ENCODE measurements at regions not wholly inside any gene's neighbourhood (a gene's known extent, or its start where the extent isn't known, plus 50 kb on each side); places are given as distances from the start of the nearest gene placed in this dataset.

DNA sequence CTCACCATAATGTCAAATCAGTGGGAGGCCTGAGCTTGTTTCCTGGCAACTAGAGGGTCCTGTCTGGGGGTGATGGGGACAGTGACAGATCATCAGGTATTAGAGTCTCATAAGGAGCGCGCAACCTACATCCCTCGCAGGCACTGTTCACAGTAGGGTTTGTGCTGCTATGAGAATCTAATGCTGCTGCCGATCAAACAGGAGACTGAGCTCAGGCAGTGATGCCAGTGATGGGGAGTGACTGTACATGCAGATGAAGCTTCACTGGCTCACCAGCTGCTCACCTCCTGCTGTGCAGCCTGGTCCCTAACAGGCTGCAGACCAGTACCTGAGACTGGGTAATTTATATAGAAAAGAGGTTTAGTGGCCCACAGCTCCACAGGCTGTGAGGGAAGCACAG, 147.3 kb downstream of the TTLL2 start:
- Mint-ChIP-seq H3K4me3 (no peak overlapping the region), H3K4me1 (ENCODE audit: unreplicated experiment) (peaks cover 22% of the 10 kb centered on the region), H3K36me3 (no peaks in the 10 kb centered on the region), H3K9me3 (no peaks in the 10 kb centered on the region), H3K27ac (no peak overlapping the region), H3K27me3 (peaks cover 3% of the 10 kb centered on the region)
- TF ChIP-seq, protein P1, sequence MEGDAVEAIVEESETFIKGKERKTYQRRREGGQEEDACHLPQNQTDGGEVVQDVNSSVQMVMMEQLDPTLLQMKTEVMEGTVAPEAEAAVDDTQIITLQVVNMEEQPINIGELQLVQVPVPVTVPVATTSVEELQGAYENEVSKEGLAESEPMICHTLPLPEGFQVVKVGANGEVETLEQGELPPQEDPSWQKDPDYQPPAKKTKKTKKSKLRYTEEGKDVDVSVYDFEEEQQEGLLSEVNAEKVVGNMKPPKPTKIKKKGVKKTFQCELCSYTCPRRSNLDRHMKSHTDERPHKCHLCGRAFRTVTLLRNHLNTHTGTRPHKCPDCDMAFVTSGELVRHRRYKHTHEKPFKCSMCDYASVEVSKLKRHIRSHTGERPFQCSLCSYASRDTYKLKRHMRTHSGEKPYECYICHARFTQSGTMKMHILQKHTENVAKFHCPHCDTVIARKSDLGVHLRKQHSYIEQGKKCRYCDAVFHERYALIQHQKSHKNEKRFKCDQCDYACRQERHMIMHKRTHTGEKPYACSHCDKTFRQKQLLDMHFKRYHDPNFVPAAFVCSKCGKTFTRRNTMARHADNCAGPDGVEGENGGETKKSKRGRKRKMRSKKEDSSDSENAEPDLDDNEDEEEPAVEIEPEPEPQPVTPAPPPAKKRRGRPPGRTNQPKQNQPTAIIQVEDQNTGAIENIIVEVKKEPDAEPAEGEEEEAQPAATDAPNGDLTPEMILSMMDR (conservative IDR thresholded peaks at IDR 0.05) = no peak
- no peak for DNase-seq (ENCODE audit: extremely low spot score, unreplicated experiment)

DNA sequence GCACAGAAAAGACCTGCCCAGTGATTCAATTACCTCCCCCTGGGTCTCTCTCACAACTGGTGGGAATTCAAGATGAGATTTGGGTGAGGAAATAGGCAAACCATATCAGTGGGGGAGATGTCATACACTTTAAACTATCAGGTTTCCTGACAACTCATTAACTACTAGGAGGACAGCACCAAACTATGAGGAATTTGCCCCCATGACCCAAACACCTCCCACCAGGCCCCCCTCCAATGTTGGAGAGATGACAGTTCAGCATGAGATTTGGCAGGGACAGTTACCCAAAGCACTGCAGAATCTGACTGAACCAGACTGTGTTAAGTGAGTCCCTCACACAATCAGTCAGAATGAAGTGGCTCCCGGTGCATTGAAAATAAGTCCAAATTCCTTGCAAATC, 148.0 kb downstream of the TTLL2 start:
- peaks cover 22% of the 10 kb centered on the region for H3K4me1 Mint-ChIP-seq (ENCODE audit: unreplicated experiment)
- H3K27me3 Mint-ChIP-seq = peaks cover 3% of the 10 kb centered on the region
- no peak overlapping the region for H3K27ac Mint-ChIP-seq
- no peak for DNase-seq (ENCODE audit: extremely low spot score, unreplicated experiment)
- no peaks in the 10 kb centered on the region for H3K36me3 Mint-ChIP-seq
- H3K4me3 Mint-ChIP-seq = no peak overlapping the region
- no peaks in the 10 kb centered on the region for H3K9me3 Mint-ChIP-seq
- TF ChIP-seq, protein P1 (conservative IDR thresholded peaks at IDR 0.05) = no peak

GRCh38 chr6:167474171-167474570, 149.3 kb downstream of the TTLL2 start:
- Mint-ChIP-seq H3K27ac (no peak overlapping the region), H3K9me3 (no peaks in the 10 kb centered on the region), H3K27me3 (peaks cover 3% of the 10 kb centered on the region), H3K4me1 (ENCODE audit: unreplicated experiment) (peaks cover 23% of the 10 kb centered on the region), H3K36me3 (no peaks in the 10 kb centered on the region), H3K4me3 (no peak overlapping the region)
- DNase-seq (ENCODE audit: extremely low spot score, unreplicated experiment) = no peak
- TF ChIP-seq, protein P1 (conservative IDR thresholded peaks at IDR 0.05) = no peak

DNA sequence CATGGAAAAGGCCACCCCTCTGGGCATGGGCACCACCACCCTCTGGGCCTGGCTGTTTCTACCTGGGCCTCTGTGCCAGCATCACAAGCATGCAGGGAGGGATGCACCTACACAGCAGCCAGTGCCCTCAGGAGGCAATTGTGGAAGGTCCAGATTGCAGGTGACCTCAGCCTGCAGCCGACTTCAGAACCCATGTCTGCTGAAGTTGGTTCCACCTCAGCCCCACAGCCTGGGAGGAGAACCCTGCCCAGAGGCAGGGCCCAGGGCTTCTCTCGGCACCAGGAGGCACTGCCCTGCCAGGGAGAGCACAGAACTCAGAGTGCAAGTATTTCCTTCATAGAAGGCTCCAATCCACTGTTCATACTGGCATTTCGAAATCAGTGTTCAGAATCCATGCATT, 149.8 kb downstream of the TTLL2 start:
- TF ChIP-seq, protein P1 (conservative IDR thresholded peaks at IDR 0.05) = no peak
- no peak for DNase-seq (ENCODE audit: extremely low spot score, unreplicated experiment)
- Mint-ChIP-seq H3K4me3 (no peak overlapping the region), H3K9me3 (no peaks in the 10 kb centered on the region), H3K27ac (no peak overlapping the region), H3K27me3 (peaks cover 3% of the 10 kb centered on the region), H3K36me3 (no peaks in the 10 kb centered on the region), H3K4me1 (ENCODE audit: unreplicated experiment) (peaks cover 25% of the 10 kb centered on the region)

DNA sequence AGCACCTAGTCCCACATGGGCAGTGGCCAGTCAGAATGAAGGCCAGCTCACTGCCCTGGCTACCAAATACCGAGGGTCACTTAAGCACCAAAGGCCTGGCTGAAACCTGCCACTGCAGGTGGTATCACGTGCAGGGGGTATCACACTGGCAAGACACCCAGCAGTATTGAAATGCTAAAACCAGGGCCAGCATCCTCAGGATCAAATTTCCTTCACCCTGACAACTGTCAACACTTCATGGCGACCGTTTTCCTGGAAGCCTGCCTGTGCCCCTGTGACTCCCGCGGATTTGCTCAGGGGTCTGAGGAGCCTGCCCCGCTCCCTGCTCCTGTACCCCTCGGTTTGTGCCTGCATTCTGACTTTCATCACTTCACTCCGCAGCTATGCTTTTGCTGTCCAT, 151.1 kb downstream of the TTLL2 start:
- Mint-ChIP-seq H3K4me1 (ENCODE audit: unreplicated experiment) (peaks cover 29% of the 10 kb centered on the region), H3K27ac (no peak overlapping the region)

More for the DNA sequence above, 151.1 kb downstream of the TTLL2 start:
- TF ChIP-seq, protein P1 (conservative IDR thresholded peaks at IDR 0.05) = no peak
- Mint-ChIP-seq H3K27me3 (peaks cover 3% of the 10 kb centered on the region), H3K4me3 (no peak overlapping the region), H3K9me3 (no peaks in the 10 kb centered on the region), H3K36me3 (no peaks in the 10 kb centered on the region)
- DNase-seq (ENCODE audit: extremely low spot score, unreplicated experiment) = no peak
